ENCODE measurements at regions not wholly inside any gene's neighbourhood (a gene's known extent, or its start where the extent isn't known, plus 50 kb on each side); places are given as distances from the start of the nearest gene placed in this dataset.

DNA sequence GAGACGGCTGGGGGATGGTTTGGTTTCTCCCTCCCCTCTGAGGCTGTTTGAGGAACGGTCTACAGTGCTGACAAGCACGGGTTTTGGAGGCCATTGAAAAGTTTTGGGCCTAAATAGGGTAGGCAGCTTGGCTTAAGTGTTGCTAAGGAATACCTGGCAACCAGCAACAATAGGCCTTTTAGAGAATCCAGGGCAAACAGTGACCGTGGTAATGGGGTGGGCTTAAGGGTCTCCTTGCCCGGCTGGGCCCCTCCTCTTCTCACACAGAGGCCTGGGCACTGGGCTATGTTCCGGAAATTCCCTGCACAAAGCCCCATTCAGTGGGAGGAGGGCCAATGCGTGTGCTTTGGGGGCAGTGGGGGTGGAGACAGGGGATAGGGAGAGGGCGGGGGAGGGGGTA is 55.4 kb downstream of the ASCL1 start:
- TF ChIP-seq POLR2A (IDR thresholded peaks at IDR 0.05; ENCODE audit: extremely low read depth, insufficient read length) (no peak), MYC (IDR thresholded peaks at IDR 0.05; ENCODE audit: low read depth, low read length) (no peak)
- TF ChIP-seq, protein P1, sequence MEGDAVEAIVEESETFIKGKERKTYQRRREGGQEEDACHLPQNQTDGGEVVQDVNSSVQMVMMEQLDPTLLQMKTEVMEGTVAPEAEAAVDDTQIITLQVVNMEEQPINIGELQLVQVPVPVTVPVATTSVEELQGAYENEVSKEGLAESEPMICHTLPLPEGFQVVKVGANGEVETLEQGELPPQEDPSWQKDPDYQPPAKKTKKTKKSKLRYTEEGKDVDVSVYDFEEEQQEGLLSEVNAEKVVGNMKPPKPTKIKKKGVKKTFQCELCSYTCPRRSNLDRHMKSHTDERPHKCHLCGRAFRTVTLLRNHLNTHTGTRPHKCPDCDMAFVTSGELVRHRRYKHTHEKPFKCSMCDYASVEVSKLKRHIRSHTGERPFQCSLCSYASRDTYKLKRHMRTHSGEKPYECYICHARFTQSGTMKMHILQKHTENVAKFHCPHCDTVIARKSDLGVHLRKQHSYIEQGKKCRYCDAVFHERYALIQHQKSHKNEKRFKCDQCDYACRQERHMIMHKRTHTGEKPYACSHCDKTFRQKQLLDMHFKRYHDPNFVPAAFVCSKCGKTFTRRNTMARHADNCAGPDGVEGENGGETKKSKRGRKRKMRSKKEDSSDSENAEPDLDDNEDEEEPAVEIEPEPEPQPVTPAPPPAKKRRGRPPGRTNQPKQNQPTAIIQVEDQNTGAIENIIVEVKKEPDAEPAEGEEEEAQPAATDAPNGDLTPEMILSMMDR (IDR thresholded peaks at IDR 0.05; ENCODE audit: low read depth, low read length) = no peak
- TF ChIP-seq, protein P2, sequence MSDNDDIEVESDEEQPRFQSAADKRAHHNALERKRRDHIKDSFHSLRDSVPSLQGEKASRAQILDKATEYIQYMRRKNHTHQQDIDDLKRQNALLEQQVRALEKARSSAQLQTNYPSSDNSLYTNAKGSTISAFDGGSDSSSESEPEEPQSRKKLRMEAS (IDR thresholded peaks at IDR 0.05; ENCODE audit: low read depth, low read length) = no peak

Data from NB4 (cell line).